GM10248 (cell line): ENCODE measurements at regions not wholly inside any gene's neighbourhood (a gene's known extent, or its start where the extent isn't known, plus 50 kb on each side); places are given as distances from the start of the nearest gene placed in this dataset.
"Not testable (repeated sequence)": the region's sequence is repeated elsewhere in the genome, so short reads cannot be mapped to it uniquely, and the experiment has no call there.

ENCODE experiments used
- CTCF ChIA-PET: fragments of 300-600 bp; sonication (Branson Sonifier 250); formaldehyde crosslinking; extraction: SDS; loops from one replicate; lab custom pipeline; 2021; ENCODE audit warnings: antibody characterized with exemption; lab: Yijun Ruan, JAX
- POLR2A ChIA-PET: fragments of 350-650 bp; sonication (Branson Sonifier 250); formaldehyde crosslinking; extraction: SDS; loops from one replicate; lab custom pipeline; 2020; ENCODE audit warnings: antibody characterized with exemption; lab: Yijun Ruan, JAX
- DNase-seq: peaks from one replicate; pipeline ENCODE4 v3.0.0; 2012; ENCODE audit errors: extremely low spot score
- CTCF ChIP-seq: IDR thresholded peaks from 2 replicates; pipeline ENCODE4 v1.5.1; 2012; ENCODE audit warnings: mild to moderate bottlenecking, low read depth; ENCODE audit errors: extremely low read depth, missing control alignments, control extremely low read depth

- DNase-seq, result no peak
- POLR2A ChIA-PET, result no interaction called here
- CTCF ChIA-PET, result no interaction called here
- no peak for TF ChIP-seq CTCF
These were observed 1006.9 kb upstream of the TMEFF2 start for GRCh38 chr2:193201583-193201982.

GRCh38 chr2:193199322-193199721 lies 1004.6 kb upstream of the TMEFF2 start:
- CTCF ChIA-PET, result interaction anchor here (1.5 kb wide), 1 partner anchor 24 kb away, joined by 3 read pairs; no protein-coding TSS in a partner anchor
- TF ChIP-seq CTCF, result no peak
- POLR2A ChIA-PET, result no interaction called here

GRCh38 chr2:193187816-193188215 lies 993.1 kb upstream of the TMEFF2 start:
- no peak for DNase-seq
- TF ChIP-seq CTCF, result no peak
- CTCF ChIA-PET, result no interaction called here

More at GRCh38 chr2:193199322-193199721, 1004.6 kb upstream of the TMEFF2 start:
- no peak for DNase-seq

GRCh38 chr2:193170981-193171380 lies 976.2 kb upstream of the TMEFF2 start:
- POLR2A ChIA-PET, CTCF ChIA-PET, DNase-seq: not testable (repeated sequence)

More at GRCh38 chr2:193187816-193188215, 993.1 kb upstream of the TMEFF2 start:
- POLR2A ChIA-PET, result no interaction called here

GRCh38 chr2:193156480-193156879 lies 961.7 kb upstream of the TMEFF2 start:
- ChIA-PET CTCF (no interaction called here), POLR2A (no interaction called here)
- TF ChIP-seq CTCF, result no peak
- DNase-seq, result no peak

- CTCF ChIA-PET, result no interaction called here
- TF ChIP-seq CTCF, result no peak
- no peak for DNase-seq
- POLR2A ChIA-PET, result no interaction called here
These were observed 959.3 kb upstream of the TMEFF2 start for GRCh38 chr2:193154076-193154475.

GRCh38 chr2:193153576-193153975 lies 958.8 kb upstream of the TMEFF2 start:
- ChIA-PET POLR2A (no interaction called here), CTCF (no interaction called here)
- no peak for DNase-seq
- TF ChIP-seq CTCF, result no peak

GRCh38 chr2:193142467-193142866 lies 947.7 kb upstream of the TMEFF2 start:
- DNase-seq, POLR2A ChIA-PET, CTCF ChIA-PET: not testable (repeated sequence)
